ENCODE measurements at regions not wholly inside any gene's neighbourhood (a gene's known extent, or its start where the extent isn't known, plus 50 kb on each side); places are given as distances from the start of the nearest gene placed in this dataset.
"Not testable (repeated sequence)": the region's sequence is repeated elsewhere in the genome, so short reads cannot be mapped to it uniquely, and the experiment has no call there.

DNA sequence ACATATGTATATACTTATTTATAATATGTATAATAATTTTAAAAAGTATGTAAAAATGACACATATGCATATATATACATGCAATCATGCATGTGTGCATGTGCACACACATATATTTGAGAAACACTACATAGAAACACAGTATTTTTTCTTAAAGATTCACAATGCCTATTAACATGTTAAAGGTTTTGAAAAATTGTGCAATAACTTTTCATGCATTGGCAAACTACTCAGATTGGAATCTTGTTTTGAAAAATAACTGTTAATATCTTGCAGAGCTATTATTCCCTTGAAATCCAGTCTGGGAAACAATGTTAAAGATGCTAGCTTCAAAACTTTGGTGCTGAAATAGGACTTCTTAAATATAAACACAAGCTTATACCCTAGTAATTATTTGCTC, 256.2 kb upstream of the P2RY1 start:
- no peak for DNase-seq (ENCODE audit: low read depth, low spot score)

DNA sequence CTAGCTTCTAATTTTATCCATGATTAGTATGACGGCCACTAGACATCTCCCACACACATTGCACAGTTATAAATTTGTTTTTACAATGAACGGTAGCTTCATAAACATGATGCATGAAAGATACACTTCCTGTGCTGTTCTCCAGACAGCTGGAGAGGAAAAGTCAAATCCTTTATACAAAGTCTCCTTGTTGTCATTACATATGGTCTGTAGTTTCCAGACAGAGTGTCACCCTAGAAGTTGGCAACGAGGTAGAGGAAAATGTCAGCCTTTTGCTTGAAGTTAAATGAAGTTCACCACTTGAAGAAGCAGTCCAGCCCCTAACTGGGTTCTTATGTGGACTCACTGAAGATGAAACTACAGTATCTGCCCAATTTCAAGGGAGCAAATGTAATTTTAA, 253.0 kb upstream of the P2RY1 start:
- no peak for DNase-seq (ENCODE audit: low read depth, low spot score)

DNA sequence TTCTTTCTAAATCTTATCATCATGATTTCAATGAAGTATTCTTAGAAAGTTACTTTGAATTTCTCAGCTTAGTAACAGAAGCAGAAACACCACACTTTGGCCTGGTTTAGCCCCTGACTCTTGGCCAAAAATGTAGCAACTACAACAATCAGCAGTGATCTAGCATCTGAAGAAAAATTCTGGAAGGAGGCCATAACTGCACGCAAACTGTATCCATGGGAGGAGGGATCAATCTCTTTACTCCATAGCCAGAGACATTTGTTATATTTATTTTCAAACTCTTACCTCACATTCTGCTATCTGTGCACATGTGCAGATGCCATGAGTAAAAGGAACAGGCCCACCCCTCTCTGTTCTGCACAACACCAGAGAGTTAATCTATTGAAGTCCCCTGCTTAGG, 251.0 kb upstream of the P2RY1 start:
- DNase-seq (ENCODE audit: low read depth, low spot score): no peak

DNA sequence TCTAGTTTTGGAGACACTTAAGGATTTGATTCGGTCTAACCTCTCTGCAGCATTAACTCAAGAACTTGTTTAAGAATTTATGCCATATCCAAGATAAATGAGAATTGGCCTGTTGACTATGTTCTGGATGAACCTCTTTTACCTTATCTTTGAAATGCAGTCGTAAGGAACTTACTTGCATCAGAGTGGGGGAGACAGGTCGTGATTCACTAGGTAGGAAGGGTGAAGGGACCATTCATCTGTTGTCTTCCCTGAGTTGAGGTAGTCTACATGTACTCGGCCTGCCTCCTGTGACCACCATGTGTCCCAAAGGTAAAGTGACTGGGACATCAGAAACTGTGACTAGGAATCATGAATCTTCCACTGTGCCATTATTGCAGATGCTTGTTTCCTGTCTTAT, 248.0 kb upstream of the P2RY1 start:
- no peak for DNase-seq (ENCODE audit: low read depth, low spot score)

DNA sequence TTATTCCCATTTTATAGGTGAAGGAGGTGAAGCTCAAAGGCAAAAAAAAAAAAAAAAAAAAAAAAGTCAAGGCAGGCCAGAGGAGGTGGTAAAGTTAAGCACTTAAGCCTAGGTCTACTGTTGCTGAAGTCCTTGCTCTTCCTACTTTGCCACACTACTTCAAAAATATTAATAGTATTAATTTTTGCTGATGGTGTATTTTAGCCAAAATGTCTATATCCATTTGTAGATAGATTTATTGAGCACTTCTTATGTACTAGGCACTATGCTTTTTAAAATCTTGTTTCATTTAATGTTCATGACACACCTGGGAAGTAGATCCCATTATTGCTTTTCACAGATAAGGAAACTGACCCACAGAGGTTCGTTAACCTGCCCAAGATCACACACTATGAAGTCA, 247.1 kb upstream of the P2RY1 start:
- DNase-seq (ENCODE audit: low read depth, low spot score): no peak

DNA sequence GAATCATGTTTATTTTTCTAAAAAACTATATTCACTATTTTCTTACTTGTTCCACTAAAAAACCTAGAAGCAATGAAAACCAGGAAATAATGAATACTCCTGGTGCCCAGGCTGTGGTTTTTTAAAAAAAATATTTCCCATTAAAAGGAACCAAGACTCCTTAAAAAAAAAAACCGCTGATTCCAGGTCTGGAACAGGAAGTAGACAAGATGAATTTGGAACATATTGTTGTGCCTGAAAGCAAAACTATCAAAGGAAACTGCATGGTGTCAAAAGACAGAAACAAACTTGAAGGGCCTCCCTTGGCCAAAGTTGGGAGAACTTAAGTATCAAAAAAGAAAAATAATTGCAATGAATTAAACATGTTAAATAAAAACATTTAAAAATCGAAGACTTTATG, 245.3 kb upstream of the P2RY1 start:
- no peak for DNase-seq (ENCODE audit: low read depth, low spot score)

DNA sequence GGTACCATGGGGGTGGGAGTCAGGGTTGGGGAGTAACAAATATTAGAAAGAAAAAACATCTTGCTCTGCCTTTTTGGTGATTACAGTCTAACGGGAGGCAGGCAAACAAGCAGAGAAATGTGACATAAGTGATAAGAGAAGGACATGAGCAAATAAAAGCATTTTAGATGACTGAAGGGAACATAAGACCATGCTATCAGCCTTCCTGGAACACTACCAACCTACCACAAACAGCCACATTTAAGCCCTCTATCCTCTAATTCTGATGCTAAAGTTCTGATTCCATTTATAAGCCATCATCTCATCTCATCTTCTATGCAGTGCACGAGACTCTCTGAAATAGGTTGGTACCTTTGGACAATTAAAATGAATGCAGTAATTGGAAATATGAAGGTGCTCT, 243.4 kb upstream of the P2RY1 start:
- DNase-seq (ENCODE audit: low read depth, low spot score): no peak

DNA sequence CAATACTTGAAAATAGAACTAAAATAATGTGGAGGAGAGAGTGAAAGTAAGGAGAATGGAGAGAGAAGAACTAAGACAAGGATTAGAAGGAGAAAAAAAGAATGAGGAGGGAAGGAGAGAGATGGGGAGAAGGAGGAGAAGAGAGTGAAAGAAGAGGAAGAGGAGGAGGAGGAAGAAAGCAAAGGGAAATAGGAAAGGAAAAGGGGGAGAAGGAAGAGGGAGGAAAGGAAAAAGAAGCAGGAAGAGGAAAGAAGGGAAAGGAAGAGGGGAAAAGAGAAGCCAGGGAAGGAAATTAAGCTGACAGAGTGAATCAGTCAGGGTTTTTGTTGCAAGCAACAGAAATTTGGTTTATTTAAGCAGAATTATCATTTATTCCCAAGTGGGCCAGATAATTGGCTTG, 241.7 kb upstream of the P2RY1 start:
- DNase-seq (ENCODE audit: low read depth, low spot score): no peak

DNA sequence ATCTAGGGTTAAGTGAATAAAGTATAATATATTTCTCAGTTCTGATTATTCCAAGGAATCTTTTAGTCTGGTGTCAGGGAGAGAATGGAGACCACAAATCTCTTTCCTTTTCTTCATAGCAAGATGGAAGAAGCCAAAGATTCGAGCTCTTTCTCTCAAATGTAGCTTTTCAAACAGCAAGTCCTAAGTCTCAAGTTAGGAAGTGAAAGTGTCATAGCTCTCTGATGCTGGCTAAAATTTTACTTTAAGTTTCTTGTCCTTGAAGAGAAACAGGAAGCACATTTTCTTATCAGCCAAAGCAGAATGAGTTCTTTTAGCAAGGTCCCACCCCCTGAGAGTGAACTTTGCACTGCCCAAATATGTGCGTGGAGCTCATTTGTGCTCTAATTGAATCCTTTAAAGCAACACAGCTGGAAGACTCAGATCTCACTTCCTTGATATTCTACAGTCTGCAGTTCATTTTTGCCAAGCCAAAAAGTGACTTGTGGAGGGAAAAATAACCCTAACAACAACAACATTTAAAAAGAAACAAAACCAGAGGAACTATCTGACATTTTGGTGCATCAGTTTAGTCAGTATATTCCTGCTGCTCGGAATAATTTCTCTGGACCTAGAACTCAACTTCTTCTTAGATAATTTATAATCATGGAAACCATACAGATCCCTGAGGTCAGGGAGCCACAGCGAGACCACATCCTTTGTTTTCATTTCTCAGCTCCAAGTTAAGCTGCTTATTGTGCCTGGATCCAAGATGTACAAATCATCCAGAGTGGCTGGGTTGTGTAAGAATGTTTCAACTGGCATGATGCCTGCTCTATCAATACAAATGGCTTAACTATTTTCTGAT, 238.7 kb upstream of the P2RY1 start:
- DNase-seq (ENCODE audit: low read depth, low spot score): peak; percentile 94

DNA sequence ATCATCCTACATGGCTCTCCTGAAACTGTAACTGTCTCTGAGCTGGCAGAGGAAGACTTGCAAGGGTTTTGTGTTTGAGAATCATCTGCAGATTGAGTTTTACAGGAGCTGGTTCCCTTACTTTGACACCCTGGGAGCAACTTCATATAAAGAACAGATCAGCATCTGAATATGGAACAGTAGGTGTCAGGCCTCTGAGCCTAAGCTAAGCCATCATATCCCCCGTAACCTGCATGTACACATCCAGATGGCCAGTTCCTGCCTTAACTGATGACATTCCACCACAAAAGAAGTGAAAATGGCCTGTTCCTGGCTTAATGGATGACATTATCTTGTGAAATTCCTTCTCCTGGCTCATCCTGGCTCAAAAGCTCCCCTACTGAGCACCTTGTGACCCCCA, 238.1 kb upstream of the P2RY1 start:
- DNase-seq (ENCODE audit: low read depth, low spot score): not testable (repeated sequence)

DNA sequence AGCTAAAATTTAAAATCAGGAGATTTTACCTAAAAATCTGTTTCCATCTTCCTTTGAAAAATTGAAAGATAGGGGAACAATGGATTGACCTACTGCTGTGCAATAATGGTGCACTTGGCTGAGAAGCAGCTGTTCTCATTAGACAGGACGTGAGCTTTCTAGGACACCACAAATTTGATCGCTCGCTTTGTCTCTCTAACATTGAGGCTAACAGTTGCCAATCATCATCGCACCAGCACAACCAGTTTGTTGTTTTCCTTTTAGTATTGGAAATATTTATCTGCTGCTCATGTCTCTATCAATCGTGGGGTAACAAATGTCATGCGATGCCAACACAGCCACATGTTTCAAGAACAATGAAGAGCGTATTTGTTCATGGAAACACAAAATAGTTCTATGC, 228.8 kb upstream of the P2RY1 start:
- no peak for DNase-seq (ENCODE audit: low read depth, low spot score)

DNA sequence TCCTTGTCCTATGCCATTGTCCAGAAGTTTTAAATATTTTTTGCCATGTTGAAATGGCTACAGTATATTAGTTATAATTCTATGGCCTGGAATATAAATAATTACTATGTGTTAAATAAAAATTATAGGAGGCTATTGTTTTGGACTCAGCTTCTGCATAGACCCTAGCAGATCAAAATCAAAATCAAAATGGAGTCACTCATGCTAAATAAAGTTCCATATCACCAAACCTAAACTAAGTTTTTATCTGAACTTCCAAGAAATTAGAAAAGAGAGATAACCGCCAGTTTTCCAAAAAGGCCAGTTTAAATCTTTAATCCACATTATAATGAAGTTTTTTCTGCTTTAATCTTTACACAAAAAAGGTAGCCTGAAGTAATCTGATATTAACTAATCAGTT, 227.8 kb upstream of the P2RY1 start:
- no peak for DNase-seq (ENCODE audit: low read depth, low spot score)

DNA sequence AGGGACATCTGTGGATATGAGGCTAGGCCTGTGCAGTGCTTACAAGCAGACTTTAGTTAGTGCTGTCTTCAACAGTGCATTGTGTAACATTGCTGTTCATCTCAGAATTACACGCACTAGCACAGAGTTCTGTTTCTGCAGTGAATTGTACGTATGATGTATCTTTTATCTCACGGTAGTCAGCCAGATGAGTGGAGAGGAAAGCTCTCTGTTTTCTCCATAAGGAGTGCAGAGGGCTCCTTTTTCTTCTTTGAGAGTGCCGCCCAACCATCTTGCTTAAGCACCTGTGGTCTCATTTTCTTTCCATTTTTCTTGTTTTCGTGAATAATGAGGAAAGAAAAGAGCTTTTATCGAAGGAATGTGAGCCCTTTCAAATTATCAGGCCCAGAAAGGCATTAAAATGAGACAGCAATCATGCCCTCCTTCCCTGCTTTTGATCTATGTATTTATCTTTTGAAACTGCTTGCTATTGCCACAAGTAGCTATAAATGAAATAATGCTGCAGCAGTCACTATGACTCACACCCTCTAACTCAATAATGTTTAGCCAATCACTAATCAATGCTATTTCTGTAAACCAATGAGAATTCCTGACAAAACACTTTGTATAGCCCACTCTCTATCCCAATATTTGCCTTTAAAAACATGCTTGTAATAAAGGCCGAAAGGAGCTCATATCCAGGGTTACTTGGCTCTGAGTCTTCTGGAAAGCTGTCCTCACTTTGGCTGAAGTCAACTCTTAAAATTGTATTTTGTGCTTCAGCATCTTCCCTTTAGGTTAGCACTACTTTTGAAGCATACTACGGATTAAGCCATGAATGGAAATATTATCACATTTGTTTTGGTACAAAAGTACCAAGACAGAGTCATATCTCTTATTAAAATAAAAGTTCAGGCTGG, 226.0 kb upstream of the P2RY1 start:
- no peak for DNase-seq (ENCODE audit: low read depth, low spot score)

DNA sequence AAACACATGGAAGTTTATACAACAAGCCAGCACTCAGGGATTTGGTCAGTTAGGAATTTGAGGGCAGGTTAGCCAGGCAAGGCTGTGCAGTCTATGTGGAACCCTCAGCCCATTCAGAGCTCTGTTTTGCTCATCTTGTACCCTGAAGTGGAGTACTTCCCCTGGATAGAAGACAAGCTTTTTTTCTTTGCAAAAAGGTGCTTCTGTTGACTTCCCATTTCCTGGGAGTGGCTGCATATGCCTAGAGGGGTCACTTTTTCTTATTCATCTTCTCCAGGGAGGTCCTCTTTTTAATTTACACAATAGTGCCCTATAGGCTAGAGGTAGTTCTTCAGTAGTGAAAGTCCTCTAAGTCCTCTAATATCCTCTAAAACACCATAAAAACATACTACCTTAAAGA, 225.0 kb upstream of the P2RY1 start:
- DNase-seq (ENCODE audit: low read depth, low spot score): no peak

DNA sequence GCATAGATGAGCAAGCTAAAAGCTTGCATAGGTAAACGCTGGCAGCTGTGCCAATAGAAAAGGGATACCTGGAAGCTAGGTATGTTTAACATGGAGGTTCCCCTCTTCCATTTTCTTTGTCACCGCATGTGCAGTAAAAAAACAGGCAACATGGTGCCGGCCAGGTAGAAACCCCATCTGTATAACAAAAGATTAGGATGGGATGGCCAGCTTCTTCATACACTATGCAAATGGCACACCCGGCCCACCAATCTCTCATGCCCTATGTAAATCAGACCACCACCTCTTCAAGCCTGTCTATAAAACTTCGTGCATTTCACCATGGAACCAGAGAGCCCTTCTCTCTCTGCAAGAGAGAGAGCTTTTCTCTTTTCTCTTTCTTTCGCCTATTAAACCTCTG, 224.3 kb upstream of the P2RY1 start:
- DNase-seq (ENCODE audit: low read depth, low spot score): no peak

DNA sequence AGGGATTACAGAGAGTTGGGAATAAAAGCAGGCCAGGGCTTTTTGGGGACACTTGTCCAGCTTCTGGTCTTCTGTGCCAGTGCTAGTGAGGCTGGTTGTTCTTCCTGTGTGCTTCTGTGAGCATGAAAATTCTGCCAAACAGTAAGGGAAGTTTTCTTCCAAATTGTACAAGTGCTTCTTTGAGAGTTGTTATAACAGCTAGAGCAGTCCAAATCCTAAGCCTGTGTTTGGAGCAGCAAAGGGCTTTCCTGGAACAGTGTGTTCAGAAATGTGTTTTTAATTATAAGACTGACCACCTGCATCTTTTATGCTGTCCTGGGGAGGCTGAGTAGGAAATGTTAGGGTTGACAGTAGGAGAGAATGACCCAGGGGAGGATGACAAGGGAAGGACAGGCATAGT, 223.0 kb upstream of the P2RY1 start:
- DNase-seq (ENCODE audit: low read depth, low spot score): no peak

DNA sequence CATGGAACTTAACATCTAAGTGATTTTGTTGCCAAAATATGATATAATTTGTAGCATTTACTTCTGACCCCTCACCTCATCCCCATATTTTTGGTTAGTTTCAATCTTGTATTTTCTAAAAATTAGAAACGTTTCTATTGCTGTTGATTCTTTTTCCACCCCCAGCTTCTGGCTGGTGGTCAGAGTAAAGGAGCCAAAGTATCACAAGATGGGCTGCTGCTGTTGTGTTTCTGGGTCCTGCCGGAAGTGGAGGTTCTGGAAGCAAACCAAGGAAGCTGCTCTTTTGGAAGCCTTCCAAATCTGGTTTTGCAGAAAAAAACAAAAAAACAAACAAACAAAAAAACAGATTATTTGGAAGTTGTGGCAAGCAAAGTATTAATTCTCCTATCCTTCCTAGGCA, 221.1 kb upstream of the P2RY1 start:
- no peak for DNase-seq (ENCODE audit: low read depth, low spot score)

DNA sequence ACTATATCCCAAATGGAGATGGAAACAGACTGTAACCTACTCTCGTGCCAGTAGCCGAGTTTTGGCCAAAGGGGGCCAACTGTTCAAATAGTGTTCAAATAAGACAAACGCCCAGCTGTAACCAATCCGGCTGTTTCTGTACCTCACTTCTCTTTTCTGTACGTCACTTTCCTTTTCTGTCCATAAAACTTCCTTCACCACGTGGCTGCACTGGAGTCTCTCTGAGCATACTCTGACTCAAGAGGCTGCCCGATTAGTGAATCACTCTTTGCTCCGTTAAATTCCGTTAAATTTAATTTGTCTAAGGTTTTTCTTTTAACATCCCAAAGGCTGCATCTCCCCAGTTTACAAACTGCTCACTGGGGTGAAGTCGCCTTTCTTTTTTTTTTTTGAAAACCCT, 219.2 kb upstream of the P2RY1 start:
- DNase-seq (ENCODE audit: low read depth, low spot score): no peak

DNA sequence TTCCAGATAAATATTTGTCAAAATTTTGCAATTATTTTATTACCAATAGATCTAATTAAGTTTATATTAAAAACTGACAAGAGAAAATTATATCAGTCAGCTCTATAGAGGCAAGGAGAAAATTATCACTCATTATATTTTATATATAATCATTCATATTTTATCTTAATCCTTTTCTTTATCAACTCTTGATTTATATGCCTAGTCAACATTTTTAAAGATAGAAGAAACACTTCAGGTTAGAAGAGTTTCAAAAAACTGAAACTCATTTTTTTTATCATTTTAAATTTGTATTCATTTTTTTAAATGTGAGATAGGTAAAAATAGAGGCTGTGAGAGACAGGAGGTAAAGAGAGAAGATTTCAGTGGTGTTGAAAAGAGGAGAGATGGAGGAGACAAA, 217.3 kb upstream of the P2RY1 start:
- DNase-seq (ENCODE audit: low read depth, low spot score): no peak

DNA sequence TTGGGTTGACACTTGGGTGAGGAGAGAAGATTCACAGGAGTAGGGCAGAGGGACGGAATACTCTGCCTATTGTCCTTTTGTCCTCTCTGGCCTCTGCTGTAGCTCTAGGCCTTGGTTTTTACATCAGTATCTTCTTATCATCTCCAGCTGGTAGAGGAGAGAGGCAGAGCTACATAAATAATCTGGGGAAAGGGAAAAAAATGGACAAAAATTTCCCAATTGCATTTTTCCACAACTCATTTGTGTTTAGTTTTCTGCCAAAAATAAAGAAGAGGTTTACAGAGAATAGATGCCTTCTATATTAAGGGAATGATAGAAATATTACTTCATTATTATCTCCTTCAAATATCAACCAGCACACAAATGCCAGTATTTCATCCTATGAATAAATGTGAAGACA, 216.4 kb upstream of the P2RY1 start:
- DNase-seq (ENCODE audit: low read depth, low spot score): no peak

DNA sequence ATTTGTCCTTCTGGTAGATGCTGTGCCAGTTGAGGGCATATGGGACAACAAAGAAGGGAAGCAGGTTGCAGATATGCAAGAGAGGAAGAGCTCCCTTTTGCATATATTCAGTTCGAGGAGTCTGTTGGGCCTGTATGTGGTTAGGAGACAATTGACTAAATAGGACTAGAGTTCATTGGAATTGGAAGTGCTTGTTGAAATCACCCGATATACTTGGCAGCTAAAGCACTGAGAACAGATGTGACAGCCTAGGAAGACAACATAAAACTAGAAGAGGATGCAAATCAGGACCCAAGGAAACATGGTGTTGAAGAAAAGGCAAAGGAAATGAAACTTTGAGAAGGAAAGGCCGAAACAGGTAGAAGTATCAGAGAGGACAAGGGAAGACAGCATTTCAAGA, 215.2 kb upstream of the P2RY1 start:
- DNase-seq (ENCODE audit: low read depth, low spot score): no peak

DNA sequence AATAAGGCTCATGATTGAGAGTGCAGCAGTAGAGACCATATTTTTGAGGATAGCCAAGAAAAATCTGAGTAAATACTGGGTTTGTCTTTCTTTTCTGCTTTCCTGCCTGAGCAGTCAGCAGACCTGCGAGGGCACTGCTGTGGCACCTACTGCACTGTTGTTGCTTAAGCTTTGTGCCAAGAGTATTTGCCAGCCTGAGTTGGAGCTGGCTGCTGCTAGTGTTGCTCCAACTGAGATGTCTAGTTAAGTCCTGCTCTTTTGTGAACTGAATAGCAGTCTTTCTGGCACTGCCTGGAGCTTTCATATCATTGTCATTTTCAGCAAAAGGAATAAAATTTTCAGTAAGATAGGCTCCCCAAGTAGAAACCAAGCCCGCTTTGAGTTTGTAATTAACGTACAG, 214.5 kb upstream of the P2RY1 start:
- DNase-seq (ENCODE audit: low read depth, low spot score): no peak

All from pulmonary artery endothelial cell (primary cell).